Neural cell (in vitro differentiated cells): ENCODE measurements at regions not wholly inside any gene's neighbourhood (a gene's known extent, or its start where the extent isn't known, plus 50 kb on each side); places are given as distances from the start of the nearest gene placed in this dataset.
"Not testable (repeated sequence)": the region's sequence is repeated elsewhere in the genome, so short reads cannot be mapped to it uniquely, and the experiment has no call there.

ENCODE experiments used
- H2AFZ ChIP-seq: fragments of 200-600, 300-800 bp; sonication (generic), shearing (Covaris generic); 2 replicates; pipeline ENCODE4 v1.6.0; 2014; ENCODE audit warnings: low read depth, mild to moderate bottlenecking, antibody characterized with exemption, low read length, moderate library complexity
- H3F3A ChIP-seq: fragments of 200-600 bp; shearing (Covaris generic); 2 replicates; pipeline ENCODE4 v1.6.1; 2016; ENCODE audit warnings: mild to moderate bottlenecking, moderate library complexity, mixed read lengths, antibody characterized with exemption, low read length; ENCODE audit not compliant: insufficient read depth, poor library complexity, severe bottlenecking
- H3K27ac ChIP-seq: fragments of 200-600, 300-800 bp; sonication (generic), shearing (Covaris generic); 2 replicates; pipeline ENCODE4 v1.5.1; 2014; ENCODE audit warnings: mild to moderate bottlenecking, low read length, moderate library complexity
- H3K27me3 ChIP-seq: fragments of 300-800, 200-600 bp; sonication (generic), shearing (Covaris generic); 2 replicates; pipeline ENCODE4 v1.6.0; 2014; ENCODE audit warnings: mild to moderate bottlenecking, low read depth, low read length, moderate library complexity; ENCODE audit not compliant: insufficient read depth
- H3K36me3 ChIP-seq: fragments of 300-800, 200-600 bp; sonication (generic), shearing (Covaris generic); 2 replicates; pipeline ENCODE4 v1.5.1; 2014; ENCODE audit warnings: mild to moderate bottlenecking, antibody characterized with exemption, low read length, moderate library complexity; ENCODE audit not compliant: insufficient read depth
- H3K4me2 ChIP-seq: fragments of 300-800, 200-600 bp; sonication (generic), shearing (Covaris generic); 2 replicates; pipeline ENCODE4 v1.6.0; 2014; ENCODE audit warnings: mild to moderate bottlenecking, low read length
- H3K4me3 ChIP-seq: fragments of 300-800, 200-600 bp; sonication (generic), shearing (Covaris generic); 2 replicates; pipeline ENCODE4 v1.5.1; 2014; ENCODE audit warnings: mild to moderate bottlenecking, low read length, moderate library complexity
- H3K79me2 ChIP-seq: fragments of 200-600 bp; shearing (Covaris generic); replicated peaks from 2 replicates; pipeline ENCODE4 v1.6.0; 2014; ENCODE audit warnings: mild to moderate bottlenecking, low read length, moderate library complexity; ENCODE audit not compliant: insufficient read depth
- H3K9ac ChIP-seq: fragments of 300-800, 200-600 bp; sonication (generic), shearing (Covaris generic); 2 replicates; pipeline ENCODE4 v1.6.1; 2016; ENCODE audit warnings: mild to moderate bottlenecking, low read length, mixed read lengths
- H3K9me2 ChIP-seq: fragments of 200-600 bp; shearing (Covaris generic); 2 replicates; pipeline ENCODE4 v1.6.1; 2016; ENCODE audit warnings: mild to moderate bottlenecking, low read length, mixed read lengths; ENCODE audit not compliant: insufficient read depth
- H3K9me3 ChIP-seq: fragments of 200-600, 300-800 bp; sonication (generic), shearing (Covaris generic); 2 replicates; pipeline ENCODE4 v1.6.1; 2016; ENCODE audit warnings: mild to moderate bottlenecking, mixed run types, low read length, moderate library complexity, mixed read lengths
- H4K20me1 ChIP-seq: fragments of 200-600 bp; shearing (Covaris generic); 2 replicates; pipeline ENCODE4 v1.6.1; 2016; ENCODE audit warnings: mild to moderate bottlenecking, mixed run types; ENCODE audit not compliant: insufficient read depth
- CTCF ChIP-seq: fragments of 450-650 bp; IDR thresholded peaks from 2 replicates; pipeline ENCODE4 v1.5.1; 2014; ENCODE audit warnings: antibody characterized with exemption, mild to moderate bottlenecking, moderate library complexity; ENCODE audit not compliant: poor library complexity, severe bottlenecking
- EP300 ChIP-seq: fragments of 450-650 bp; conservative IDR thresholded peaks from 2 replicates; pipeline ENCODE4 v1.6.1; 2014; ENCODE audit warnings: antibody characterized with exemption, mild to moderate bottlenecking, moderate library complexity; ENCODE audit not compliant: poor library complexity, severe bottlenecking
- EZH2 ChIP-seq: fragments of 200-600, 300-800 bp; shearing (Covaris generic), sonication (generic); IDR thresholded peaks from 2 replicates; pipeline ENCODE4 v1.6.1; 2014; ENCODE audit warnings: antibody characterized with exemption, low read length, borderline replicate concordance, mild to moderate bottlenecking; ENCODE audit not compliant: insufficient read depth, poor library complexity, severe bottlenecking
- MXI1 ChIP-seq: fragments of 450-650 bp; conservative IDR thresholded peaks from 2 replicates; pipeline ENCODE4 v1.6.1; 2014; ENCODE audit warnings: antibody characterized with exemption, mild to moderate bottlenecking; ENCODE audit not compliant: poor library complexity, severe bottlenecking
- POLR2AphosphoS5 ChIP-seq: IDR thresholded peaks from 2 replicates; pipeline ENCODE4 v1.6.1; 2012
- RAD21 ChIP-seq: fragments of 450-650 bp; conservative IDR thresholded peaks from 2 replicates; pipeline ENCODE4 v1.6.1; 2014; ENCODE audit warnings: antibody characterized with exemption, mild to moderate bottlenecking, moderate library complexity
- REST ChIP-seq: IDR thresholded peaks from 2 replicates; pipeline ENCODE4 v1.6.1; 2012; ENCODE audit warnings: borderline replicate concordance
- SMC3 ChIP-seq: fragments of 450-650 bp; conservative IDR thresholded peaks from 2 replicates; pipeline ENCODE4 v1.6.1; 2014; ENCODE audit warnings: antibody characterized with exemption, mild to moderate bottlenecking, moderate library complexity; ENCODE audit not compliant: poor library complexity
- TAF1 ChIP-seq: IDR thresholded peaks from 2 replicates; pipeline ENCODE4 v1.6.1; 2012; ENCODE audit warnings: low read depth

- Histone ChIP-seq H3K36me3 (no peaks in the 10 kb centered on the region), H3K9me3 (no peaks in the 10 kb centered on the region), H2AFZ (no peak overlapping the region), H3K27me3 (no peaks in the 10 kb centered on the region), H3F3A (no peaks in the 10 kb centered on the region), H3K4me3 (no peak overlapping the region), H3K9ac (no peak overlapping the region), H3K27ac (no peak overlapping the region), H3K9me2 (no peaks in the 10 kb centered on the region), H3K4me2 (no peak overlapping the region), H4K20me1 (no peaks in the 10 kb centered on the region), H3K79me2 (no peaks in the 10 kb centered on the region)
- no peak for TF ChIP-seq MXI1
- no peak for TF ChIP-seq POLR2AphosphoS5
- no peak for TF ChIP-seq RAD21
- no peak for TF ChIP-seq TAF1
- TF ChIP-seq SMC3 = no peak
- no peak for TF ChIP-seq EZH2
- TF ChIP-seq REST = no peak
- TF ChIP-seq CTCF = no peak
- no peak for TF ChIP-seq EP300
Measured at GRCh38 chr12:46965880-46966279, 113.5 kb upstream of the PCED1B start.

- H3K27me3 ChIP-seq = no peaks in the 10 kb centered on the region
- H3K9me2 ChIP-seq = no peaks in the 10 kb centered on the region
- H4K20me1 ChIP-seq = no peaks in the 10 kb centered on the region
- H3K79me2 ChIP-seq = no peaks in the 10 kb centered on the region
- H3K36me3 ChIP-seq = no peaks in the 10 kb centered on the region
- H3K9ac ChIP-seq = no peak overlapping the region
- H3K4me2 ChIP-seq = no peak overlapping the region
- no peaks in the 10 kb centered on the region for H3K9me3 ChIP-seq
- H3K4me3 ChIP-seq = no peak overlapping the region
- TF ChIP-seq RAD21 = no peak
- no peak for TF ChIP-seq TAF1
- TF ChIP-seq POLR2AphosphoS5 = no peak
- TF ChIP-seq REST = no peak
- no peak for TF ChIP-seq EZH2
- no peak for TF ChIP-seq CTCF
- no peak for TF ChIP-seq SMC3
- TF ChIP-seq MXI1 = no peak
- no peak for TF ChIP-seq EP300
- H2AFZ ChIP-seq = no peak overlapping the region
- no peak overlapping the region for H3K27ac ChIP-seq
- no peaks in the 10 kb centered on the region for H3F3A ChIP-seq
Measured at GRCh38 chr12:46970636-46971035, 108.8 kb upstream of the PCED1B start.

DNA sequence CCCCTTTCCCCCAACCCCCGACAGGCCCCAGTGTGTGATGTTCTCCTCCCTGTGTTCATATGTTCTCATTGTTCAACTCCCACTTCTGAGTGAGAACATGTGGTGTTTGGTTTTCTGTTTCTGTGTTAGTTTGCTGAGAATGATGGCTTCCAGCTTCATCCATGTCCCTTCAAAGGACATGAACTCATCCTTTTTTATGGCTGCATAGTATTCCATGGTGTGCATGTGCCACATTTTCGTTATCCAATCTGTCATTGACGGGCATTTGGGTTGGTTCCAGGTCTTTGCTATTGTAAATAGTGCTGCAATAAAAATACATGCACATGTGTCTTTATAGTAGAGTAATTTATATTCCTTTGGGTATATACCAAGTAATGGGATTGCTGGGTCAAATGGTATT, 105.5 kb upstream of the PCED1B start:
- H2AFZ ChIP-seq, H3K36me3 ChIP-seq, H4K20me1 ChIP-seq: not testable (repeated sequence)

More for the DNA sequence above, 105.5 kb upstream of the PCED1B start:
- H3K79me2 ChIP-seq, H3K9me3 ChIP-seq, H3K27me3 ChIP-seq, H3F3A ChIP-seq, H3K27ac ChIP-seq, H3K4me2 ChIP-seq, H3K9ac ChIP-seq, H3K4me3 ChIP-seq, H3K9me2 ChIP-seq: not testable (repeated sequence)
